ENCODE measurements at regions not wholly inside any gene's neighbourhood (a gene's known extent, or its start where the extent isn't known, plus 50 kb on each side); places are given as distances from the start of the nearest gene placed in this dataset.

DNA sequence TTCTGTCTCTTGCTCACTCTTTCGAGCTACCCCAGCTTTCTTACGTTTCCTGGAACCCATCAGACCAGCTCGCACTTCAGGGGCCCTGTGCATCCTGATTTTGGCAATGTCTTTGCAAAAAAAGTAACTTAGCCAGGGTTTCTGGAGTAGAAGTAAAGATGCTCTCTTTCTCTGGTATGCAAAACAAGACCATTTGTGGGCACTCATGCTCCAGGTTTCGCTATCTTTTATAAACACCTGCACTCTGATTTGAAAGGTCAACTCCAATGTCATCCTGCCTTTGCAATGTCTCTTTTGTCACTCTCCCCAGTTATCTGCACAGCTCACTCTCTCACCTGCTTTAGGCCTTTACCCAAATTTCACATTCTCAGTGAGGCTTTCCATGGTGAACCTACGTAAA, 869.1 kb downstream of the QKI start:
- CTCF ChIA-PET (ENCODE audit: low intra/inter-chr PET ratio) = no interaction called here
- no TSS peak for BruUV-seq (replicated peaks)

DNA sequence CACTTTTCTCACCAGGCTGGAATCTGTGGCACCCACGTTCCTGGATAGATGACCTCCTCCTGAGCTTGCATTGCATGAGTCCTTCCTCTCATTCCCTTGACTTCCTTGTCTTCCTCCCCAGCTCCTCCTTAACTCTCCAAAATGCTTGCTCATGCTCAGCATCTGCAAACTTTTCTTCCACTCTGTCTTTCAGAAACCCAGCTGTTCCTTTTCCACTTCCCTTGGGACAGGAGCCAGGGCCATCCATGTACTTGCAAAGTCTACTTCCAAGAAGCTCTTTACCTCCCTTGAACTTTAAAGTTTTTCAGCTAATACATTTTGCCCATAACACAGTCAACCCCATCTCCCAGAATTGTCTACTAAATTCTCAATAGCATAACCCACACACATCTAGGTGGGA, 861.7 kb downstream of the QKI start:
- ChIA-PET POLR2A (interaction anchor here (0.9 kb wide), 1 partner anchor 15 kb away, joined by 3 read pairs; no protein-coding TSS in a partner anchor), CTCF (ENCODE audit: low intra/inter-chr PET ratio) (no interaction called here)
- Histone ChIP-seq H3K27ac (ENCODE audit: extremely low read depth, low read depth, low read length) (no peak overlapping the region), H2AFZ (ENCODE audit: low read depth, low read length) (no peak overlapping the region), H3K4me1 (replicated peaks in 1 of 2; ENCODE audit: control insufficient read depth in 2 of 2, insufficient read depth in 2 of 2, low read length in 2 of 2) (no peaks in the 10 kb centered on the region), H3K4me3 (no peak overlapping the region), H4K20me1 (replicated peaks; ENCODE audit: control insufficient read depth, insufficient read depth, low read length) (no peaks in the 10 kb centered on the region), H3K9ac (ENCODE audit: insufficient read depth in 1 of 2, low read depth in 2 of 2, low read length in 2 of 2) (no peak overlapping the region), H3K27me3 (ENCODE audit: control insufficient read depth in 2 of 2, insufficient read depth in 2 of 2, low read length in 2 of 2) (no peaks in the 10 kb centered on the region), H3K9me3 (replicated peaks; ENCODE audit: control insufficient read depth, insufficient read depth, low read depth, low read length) (peaks cover 4% of the 10 kb centered on the region), H3K9me1 (ENCODE audit: control insufficient read depth, insufficient read depth, low read length) (no peaks in the 10 kb centered on the region), H3K36me3 (ENCODE audit: control insufficient read depth, insufficient read depth, low read length) (no peaks in the 10 kb centered on the region), H3K79me2 (ENCODE audit: control insufficient read depth, insufficient read depth, low read length) (no peaks in the 10 kb centered on the region), H3K4me2 (ENCODE audit: insufficient read depth, low read length) (no peak overlapping the region)
- DNase-seq (ENCODE audit: extremely low read depth in 1 of 4, low spot score in 3 of 4) = no peak
- intact Hi-C loops (cut with micrococcal nuclease) = no loop called here
- WGBS (ENCODE audit: insufficient coverage, low coverage, missing lambda C conversion rate) = 8% methylated on average over 1 of the region's 1 CpG
- TF ChIP-seq TAF7 (tag; IDR thresholded peaks at IDR 0.05) (no peak), ZNF184 (CRISPR knock-in tag; IDR thresholded peaks at IDR 0.05) (no peak)
- no peak for FAIRE-seq
- BruUV-seq (replicated peaks) = no TSS peak
- in situ Hi-C loops (cut with MboI) = no loop called here
- ATAC-seq = no peak

More for the DNA sequence above, 869.1 kb downstream of the QKI start:
- no peaks in the 10 kb centered on the region for H3K4me1 ChIP-seq (replicated peaks in 1 of 2; ENCODE audit: control insufficient read depth in 2 of 2, insufficient read depth in 2 of 2, low read length in 2 of 2)
- intact Hi-C loops (cut with micrococcal nuclease) (no loop called here), in situ Hi-C loops (cut with MboI) (no loop called here)
- H3K79me2 ChIP-seq (ENCODE audit: control insufficient read depth, insufficient read depth, low read length) = no peaks in the 10 kb centered on the region
- POLR2A ChIA-PET = no interaction called here
- TF ChIP-seq ARID2 (IDR thresholded peaks at IDR 0.05) (no peak), MCM7 (IDR thresholded peaks at IDR 0.05) (no peak), ZNF311 (CRISPR knock-in tag; IDR thresholded peaks at IDR 0.05) (no peak)
- no peak overlapping the region for H3K4me2 ChIP-seq (ENCODE audit: insufficient read depth, low read length)
- no peaks in the 10 kb centered on the region for H3K27me3 ChIP-seq (ENCODE audit: control insufficient read depth in 2 of 2, insufficient read depth in 2 of 2, low read length in 2 of 2)
- FAIRE-seq (no peak), DNase-seq (ENCODE audit: extremely low read depth in 1 of 4, low spot score in 3 of 4) (no peak), ATAC-seq (no peak)
- H3K27ac ChIP-seq (ENCODE audit: extremely low read depth, low read depth, low read length) = no peak overlapping the region
- no peak overlapping the region for H3K9ac ChIP-seq (ENCODE audit: insufficient read depth in 1 of 2, low read depth in 2 of 2, low read length in 2 of 2)
- H3K9me3 ChIP-seq (replicated peaks; ENCODE audit: control insufficient read depth, insufficient read depth, low read depth, low read length) = peaks cover 4% of the 10 kb centered on the region
- H3K36me3 ChIP-seq (ENCODE audit: control insufficient read depth, insufficient read depth, low read length) = no peaks in the 10 kb centered on the region
- 1% methylated on average over 5 of the region's 5 CpGs for WGBS (ENCODE audit: insufficient coverage, low coverage, missing lambda C conversion rate)
- no peaks in the 10 kb centered on the region for H3K9me1 ChIP-seq (ENCODE audit: control insufficient read depth, insufficient read depth, low read length)
- no peaks in the 10 kb centered on the region for H4K20me1 ChIP-seq (replicated peaks; ENCODE audit: control insufficient read depth, insufficient read depth, low read length)
- H3K4me3 ChIP-seq = no peak overlapping the region
- no peak overlapping the region for H2AFZ ChIP-seq (ENCODE audit: low read depth, low read length)

Data from K562 (cell line).